Activated CD4-positive, alpha-beta T cell treated with anti-CD3 and anti-CD28 coated beads, Interleukin-2, amount 10 ng/mL, durations not matched to agents 7 days and 5 days (primary cell): ENCODE measurements at regions not wholly inside any gene's neighbourhood (a gene's known extent, or its start where the extent isn't known, plus 50 kb on each side); places are given as distances from the start of the nearest gene placed in this dataset.

Experiments used
- CTCF ChIA-PET: fragments of 350-600 bp; sonication (Branson Sonifier 250); formaldehyde crosslinking; loops from one replicate; lab custom pipeline; 2021; ENCODE audit warnings: antibody characterized with exemption; lab: Charles Lee
- POLR2A ChIA-PET: fragments of 350-600 bp; sonication (Branson Sonifier 250); formaldehyde crosslinking; loops from one replicate; lab custom pipeline; 2021; ENCODE audit warnings: antibody characterized with exemption; lab: Charles Lee
- DNase-seq: peaks from one replicate; pipeline ENCODE4 v3.0.0-alpha.2; 2020
- H3K27ac Mint-ChIP-seq: one replicate; pipeline ENCODE4 v1.8.0; 2021; ENCODE audit warnings: mild to moderate bottlenecking, moderate library complexity, mixed read lengths
- H3K27me3 Mint-ChIP-seq: one replicate; pipeline ENCODE4 v1.8.0; 2021; ENCODE audit warnings: mixed read lengths
- H3K36me3 Mint-ChIP-seq: one replicate; pipeline ENCODE4 v1.8.0; 2021; ENCODE audit warnings: low read depth, mixed read lengths
- H3K4me1 Mint-ChIP-seq: one replicate; pipeline ENCODE4 v1.8.0; 2021; ENCODE audit warnings: mixed read lengths
- H3K4me3 Mint-ChIP-seq: one replicate; pipeline ENCODE4 v1.8.0; 2021; ENCODE audit warnings: mild to moderate bottlenecking, moderate library complexity, mixed read lengths
- H3K9me3 Mint-ChIP-seq: one replicate; pipeline ENCODE4 v1.8.0; 2021; ENCODE audit warnings: mixed read lengths

- CTCF ChIA-PET: no interaction called here
- H3K27me3 Mint-ChIP-seq: peaks cover 6% of the 10 kb centered on the region
- H3K36me3 Mint-ChIP-seq: no peaks in the 10 kb centered on the region
- H3K4me1 Mint-ChIP-seq: peaks cover 19% of the 10 kb centered on the region
- POLR2A ChIA-PET: no interaction called here
- no peak for DNase-seq
- no peak overlapping the region for H3K27ac Mint-ChIP-seq
- H3K4me3 Mint-ChIP-seq: no peak overlapping the region
- H3K9me3 Mint-ChIP-seq: no peaks in the 10 kb centered on the region
Measured at GRCh38 chr3:25900161-25900560, 110.3 kb downstream of the OXSM start.

GRCh38 chr3:25901796-25902195 lies 111.9 kb downstream of the OXSM start:
- Mint-ChIP-seq H3K36me3 (no peaks in the 10 kb centered on the region), H3K4me1 (peaks cover 19% of the 10 kb centered on the region), H3K27ac (peak overlapping the region; percentile 1), H3K9me3 (no peaks in the 10 kb centered on the region), H3K27me3 (peaks cover 10% of the 10 kb centered on the region), H3K4me3 (no peak overlapping the region)
- ChIA-PET POLR2A (no interaction called here), CTCF (no interaction called here)
- peak; percentile 31 for DNase-seq

- CTCF ChIA-PET: interaction anchor here (1.3 kb wide), 1 partner anchor 10 kb away, joined by 3 read pairs; no protein-coding TSS in a partner anchor
- Mint-ChIP-seq H3K9me3 (no peaks in the 10 kb centered on the region), H3K27me3 (peaks cover 10% of the 10 kb centered on the region), H3K4me1 (peaks cover 19% of the 10 kb centered on the region), H3K27ac (no peak overlapping the region), H3K36me3 (no peaks in the 10 kb centered on the region), H3K4me3 (no peak overlapping the region)
- POLR2A ChIA-PET: no interaction called here
- no peak for DNase-seq
Measured at GRCh38 chr3:25902586-25902985, 112.7 kb downstream of the OXSM start.

- Mint-ChIP-seq H3K27ac (no peak overlapping the region), H3K4me3 (no peak overlapping the region), H3K27me3 (peaks cover 13% of the 10 kb centered on the region), H3K9me3 (no peaks in the 10 kb centered on the region), H3K36me3 (no peaks in the 10 kb centered on the region), H3K4me1 (peaks cover 19% of the 10 kb centered on the region)
- POLR2A ChIA-PET: no interaction called here
- CTCF ChIA-PET: interaction anchor here (1.3 kb wide), 1 partner anchor 11 kb away, joined by 3 read pairs; no protein-coding TSS in a partner anchor
- DNase-seq: no peak
Measured at GRCh38 chr3:25903371-25904129, 113.7 kb downstream of the OXSM start.

DNA sequence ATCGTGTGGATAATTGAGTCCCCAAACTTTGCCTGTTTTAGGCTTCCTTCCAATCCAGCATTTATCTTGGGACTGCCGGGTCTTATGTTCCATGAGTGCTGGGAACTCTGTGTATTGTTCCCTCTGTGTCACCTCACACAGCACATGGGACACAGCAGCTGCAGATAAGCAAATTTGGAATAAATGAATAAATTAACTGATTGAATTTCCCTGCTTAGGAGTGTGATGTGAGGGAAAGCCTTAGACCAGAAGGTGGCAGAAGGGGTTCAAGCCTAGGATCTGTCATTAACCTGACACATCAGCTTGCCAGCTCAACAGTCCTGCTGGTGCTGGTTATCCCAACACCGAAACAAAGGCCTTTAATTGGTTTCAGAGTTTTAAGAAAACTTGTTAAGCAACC lies 114.3 kb downstream of the OXSM start:
- H3K27me3 Mint-ChIP-seq: peaks cover 14% of the 10 kb centered on the region
- no peak overlapping the region for H3K27ac Mint-ChIP-seq
- peaks cover 19% of the 10 kb centered on the region for H3K4me1 Mint-ChIP-seq
- H3K9me3 Mint-ChIP-seq: no peaks in the 10 kb centered on the region
- H3K36me3 Mint-ChIP-seq: no peaks in the 10 kb centered on the region
- CTCF ChIA-PET: no interaction called here
- DNase-seq: no peak
- H3K4me3 Mint-ChIP-seq: no peak overlapping the region
- POLR2A ChIA-PET: no interaction called here

- Mint-ChIP-seq H3K9me3 (no peaks in the 10 kb centered on the region), H3K4me1 (peaks cover 20% of the 10 kb centered on the region), H3K36me3 (no peaks in the 10 kb centered on the region), H3K27me3 (peaks cover 14% of the 10 kb centered on the region), H3K27ac (no peak overlapping the region), H3K4me3 (no peak overlapping the region)
- POLR2A ChIA-PET: no interaction called here
- CTCF ChIA-PET: no interaction called here
- DNase-seq: no peak
Measured at GRCh38 chr3:25906132-25906906, 116.4 kb downstream of the OXSM start.

- Mint-ChIP-seq H3K4me3 (no peak overlapping the region), H3K9me3 (no peaks in the 10 kb centered on the region), H3K36me3 (no peaks in the 10 kb centered on the region), H3K27ac (no peak overlapping the region), H3K27me3 (peaks cover 14% of the 10 kb centered on the region), H3K4me1 (peaks cover 20% of the 10 kb centered on the region)
- ChIA-PET POLR2A (no interaction called here), CTCF (no interaction called here)
- DNase-seq: no peak
Measured at GRCh38 chr3:25907081-25907480, 117.2 kb downstream of the OXSM start.

DNA sequence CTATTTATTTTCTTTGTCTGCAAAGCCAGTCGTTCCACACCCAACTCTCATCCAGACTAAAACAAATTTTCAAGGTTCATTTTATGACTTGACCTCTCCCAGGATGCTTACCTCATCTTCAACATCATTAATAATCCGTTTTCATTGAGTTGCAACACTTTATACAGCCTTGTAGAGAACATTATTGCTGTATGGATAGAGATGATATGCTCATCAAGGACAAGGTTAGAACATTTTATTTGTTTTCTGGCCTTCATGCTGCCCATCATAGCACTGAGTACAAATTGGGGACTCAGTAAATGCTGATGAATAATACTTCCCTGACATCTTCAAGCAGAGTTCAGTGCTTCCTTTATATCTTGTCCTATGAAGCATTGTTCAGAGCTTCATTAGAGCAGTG lies 120.2 kb downstream of the OXSM start:
- ChIA-PET CTCF (no interaction called here), POLR2A (no interaction called here)
- no peak for DNase-seq
- H3K4me3 Mint-ChIP-seq: no peak overlapping the region
- no peaks in the 10 kb centered on the region for H3K36me3 Mint-ChIP-seq
- H3K9me3 Mint-ChIP-seq: no peaks in the 10 kb centered on the region
- H3K27ac Mint-ChIP-seq: no peak overlapping the region
- peaks cover 10% of the 10 kb centered on the region for H3K27me3 Mint-ChIP-seq
- peaks cover 17% of the 10 kb centered on the region for H3K4me1 Mint-ChIP-seq

- DNase-seq: peak; percentile 52
- Mint-ChIP-seq H3K4me3 (no peak overlapping the region), H3K27me3 (peaks cover 11% of the 10 kb centered on the region), H3K36me3 (no peaks in the 10 kb centered on the region), H3K27ac (no peak overlapping the region), H3K9me3 (no peaks in the 10 kb centered on the region), H3K4me1 (peaks cover 17% of the 10 kb centered on the region)
- CTCF ChIA-PET: no interaction called here
- POLR2A ChIA-PET: no interaction called here
Measured at GRCh38 chr3:25910997-25911396, 121.1 kb downstream of the OXSM start.

- Mint-ChIP-seq H3K27me3 (peaks cover 12% of the 10 kb centered on the region), H3K4me1 (peaks cover 17% of the 10 kb centered on the region), H3K27ac (peak overlapping the region; percentile 82), H3K36me3 (no peaks in the 10 kb centered on the region), H3K4me3 (no peak overlapping the region), H3K9me3 (no peaks in the 10 kb centered on the region)
- POLR2A ChIA-PET: no interaction called here
- CTCF ChIA-PET: no interaction called here
- DNase-seq: peak; percentile 48
Measured at GRCh38 chr3:25911525-25912295, 121.8 kb downstream of the OXSM start.

- POLR2A ChIA-PET: no interaction called here
- Mint-ChIP-seq H3K27ac (no peak overlapping the region), H3K36me3 (no peaks in the 10 kb centered on the region), H3K9me3 (no peaks in the 10 kb centered on the region), H3K27me3 (peaks cover 18% of the 10 kb centered on the region), H3K4me1 (peaks cover 17% of the 10 kb centered on the region), H3K4me3 (no peak overlapping the region)
- CTCF ChIA-PET: no interaction called here
- DNase-seq: no peak
Measured at GRCh38 chr3:25913179-25913578, 123.3 kb downstream of the OXSM start.

DNA sequence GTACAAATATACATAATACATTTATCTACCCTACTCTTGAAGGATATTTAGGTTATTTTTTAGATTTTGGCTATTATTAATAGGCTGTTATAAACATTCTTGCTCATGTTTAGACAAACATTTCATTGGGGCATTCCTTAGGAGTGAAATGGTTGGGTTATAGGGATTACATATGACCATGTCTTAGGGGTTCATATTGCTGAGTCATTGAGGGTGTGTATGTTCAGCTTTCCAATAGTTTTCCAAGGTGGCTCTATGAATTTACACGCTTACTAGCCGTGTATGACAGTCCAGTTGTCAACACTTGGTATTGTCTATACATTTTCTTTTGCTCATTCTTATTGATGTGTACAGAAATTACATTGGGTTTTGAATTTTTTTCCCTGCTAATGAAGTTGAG lies 125.8 kb downstream of the OXSM start:
- Mint-ChIP-seq H3K27ac (no peak overlapping the region), H3K9me3 (no peaks in the 10 kb centered on the region), H3K36me3 (no peaks in the 10 kb centered on the region), H3K4me1 (peaks cover 15% of the 10 kb centered on the region), H3K4me3 (no peak overlapping the region), H3K27me3 (peaks cover 21% of the 10 kb centered on the region)
- CTCF ChIA-PET: no interaction called here
- POLR2A ChIA-PET: no interaction called here
- no peak for DNase-seq

DNA sequence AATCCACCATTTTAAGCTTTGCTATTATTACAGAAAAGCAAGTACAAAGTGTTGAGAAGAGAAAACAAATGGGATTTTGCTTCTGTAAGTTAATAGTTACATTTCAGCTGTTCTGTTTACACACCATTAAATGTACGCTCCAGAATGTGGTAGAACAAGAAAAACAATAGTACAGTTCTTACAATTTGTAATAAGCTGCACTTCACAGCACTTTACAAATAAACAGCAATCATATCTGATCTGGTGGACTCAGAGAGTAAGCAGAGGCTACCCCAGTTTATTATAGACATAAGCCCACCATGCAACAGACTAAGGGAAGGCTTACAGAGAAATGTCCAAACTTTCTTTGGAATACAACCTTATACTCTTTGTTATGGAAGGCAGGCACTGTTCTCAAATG lies 126.4 kb downstream of the OXSM start:
- Mint-ChIP-seq H3K9me3 (no peaks in the 10 kb centered on the region), H3K27me3 (peaks cover 21% of the 10 kb centered on the region), H3K4me1 (peaks cover 11% of the 10 kb centered on the region), H3K27ac (no peak overlapping the region), H3K36me3 (no peaks in the 10 kb centered on the region), H3K4me3 (no peak overlapping the region)
- POLR2A ChIA-PET: no interaction called here
- no peak for DNase-seq
- CTCF ChIA-PET: no interaction called here
